GM12878 (cell line): ENCODE measurements at regions not wholly inside any gene's neighbourhood (a gene's known extent, or its start where the extent isn't known, plus 50 kb on each side); places are given as distances from the start of the nearest gene placed in this dataset.

Experiments
- ATAC-seq: fragments of 200-7000 bp; cut with Tn5 transposase; 3 replicates; pipeline ENCODE4 v1.9.1; 2020; ENCODE audit warnings: mild to moderate bottlenecking, moderate library complexity
- BruUV-seq: library from RNA; stranded (reverse); fragments of 400-500 nt; replicated peaks from 2 replicates; lab custom pipeline; 2021; lab: Mats Ljungman, UMichigan
- CTCF ChIA-PET: fragments of 300-600 bp; sonication (Branson Sonifier 250); formaldehyde crosslinking; extraction: SDS; loops from one replicate; lab custom pipeline; 2021; ENCODE audit warnings: inconsistent platforms; lab: Yijun Ruan, JAX
- POLR2A ChIA-PET: fragments of 350-600 bp; formaldehyde crosslinking; extraction: SDS; loops from one replicate; lab custom pipeline; 2021; ENCODE audit warnings: inconsistent platforms; lab: Charles Lee
- RAD21 ChIA-PET: fragments of 300-600 bp; sonication (Branson Sonifier 250); formaldehyde crosslinking; loops from one replicate; lab custom pipeline; 2023; ENCODE audit warnings: antibody characterized with exemption; ENCODE audit not compliant: unreplicated experiment; lab: Charles Lee
- SMC1A ChIA-PET: fragments of 300-600 bp; sonication (Branson Sonifier 250); formaldehyde crosslinking; loops from one replicate; lab custom pipeline; 2023; ENCODE audit not compliant: unreplicated experiment, uncharacterized antibody; lab: Charles Lee
- DNase-seq: peaks from one replicate; pipeline ENCODE4 v3.0.0-alpha.2; 2011; ENCODE audit warnings: low read depth, low spot score
- FAIRE-seq: peaks from 3 replicates; lab custom pipeline; 2011; peaks lifted over from hg19 to GRCh38; lab: Jason Lieb, UNC
- H2AFZ ChIP-seq: 2 replicates; pipeline ENCODE4 v1.6.0; 2011; ENCODE audit warnings: low read depth, low read length, control low read depth; ENCODE audit not compliant: control insufficient read depth
- H3K27ac ChIP-seq: 2 replicates; pipeline ENCODE4 v1.5.1; 2011; ENCODE audit warnings: control low read depth; ENCODE audit not compliant: control insufficient read depth, insufficient read depth
- H3K27me3 ChIP-seq, 2 experiments: replicated peaks in 1 of 2; 2 replicates each; pipeline versions ENCODE4 v1.6.0 to v1.6.1; 2011; ENCODE audit warnings: low read length in 1 of 2; ENCODE audit not compliant: control insufficient read depth in 2 of 2, insufficient read depth in 2 of 2
- H3K36me3 ChIP-seq, 2 experiments: 2 replicates each; pipeline ENCODE4 v1.5.1; 2011; ENCODE audit warnings: low read length in 1 of 2; ENCODE audit not compliant: control insufficient read depth in 2 of 2, insufficient read depth in 2 of 2
- H3K4me1 ChIP-seq: 2 replicates; pipeline ENCODE4 v1.6.1; 2011; ENCODE audit warnings: mild to moderate bottlenecking, low read length, moderate library complexity, mixed read lengths; ENCODE audit not compliant: control insufficient read depth, insufficient read depth
- H3K4me2 ChIP-seq: 2 replicates; pipeline ENCODE4 v1.6.0; 2011; ENCODE audit warnings: control low read depth; ENCODE audit not compliant: control insufficient read depth, insufficient read depth
- H3K4me3 ChIP-seq: fragments of 200-600 bp; sonication (generic); 2 replicates; pipeline ENCODE4 v1.5.1; 2016
- H3K79me2 ChIP-seq: 2 replicates; pipeline ENCODE4 v1.6.0; 2011; ENCODE audit warnings: low read length; ENCODE audit not compliant: control insufficient read depth, insufficient read depth
- H3K9ac ChIP-seq: 2 replicates; pipeline ENCODE4 v1.8.0; 2011; ENCODE audit warnings: low read length, control low read depth, mixed read lengths; ENCODE audit not compliant: control insufficient read depth, insufficient read depth
- H3K9me3 ChIP-seq: replicated peaks from 3 replicates; pipeline ENCODE4 v1.5.1; 2011; ENCODE audit warnings: mild to moderate bottlenecking, low read length; ENCODE audit not compliant: control insufficient read depth, insufficient read depth
- H4K20me1 ChIP-seq: 2 replicates; pipeline ENCODE4 v1.6.0; 2011; ENCODE audit not compliant: control insufficient read depth, insufficient read depth
- BRCA1 ChIP-seq: IDR thresholded peaks from 2 replicates; pipeline ENCODE4 v1.6.1; 2011; ENCODE audit warnings: low read depth, low read length, improper control_type of control experiment
- CUX1 ChIP-seq: IDR thresholded peaks from 2 replicates; pipeline ENCODE4 v1.6.1; 2012; ENCODE audit warnings: improper control_type of control experiment, low read depth, low read length; ENCODE audit not compliant: insufficient replicate concordance
- JUNB ChIP-seq: IDR thresholded peaks from 2 replicates; pipeline ENCODE4 v1.6.1; 2016; ENCODE audit warnings: antibody characterized with exemption, mild to moderate bottlenecking
- JUND ChIP-seq: IDR thresholded peaks from 2 replicates; pipeline ENCODE4 v1.6.1; 2012; ENCODE audit warnings: low read depth, mild to moderate bottlenecking, low read length, improper control_type of control experiment, moderate library complexity
- MEF2A ChIP-seq: IDR thresholded peaks from 2 replicates; pipeline ENCODE4 v1.6.1; 2011; ENCODE audit warnings: low read depth, mild to moderate bottlenecking, low read length, moderate library complexity; ENCODE audit not compliant: insufficient read depth
- MEF2B ChIP-seq: fragments of 450-650 bp; IDR thresholded peaks from 2 replicates; pipeline ENCODE4 v1.6.1; 2018; ENCODE audit warnings: mild to moderate bottlenecking, moderate library complexity; ENCODE audit not compliant: partially characterized antibody, poor library complexity, severe bottlenecking
- PKNOX1 ChIP-seq: fragments of 450-650 bp; IDR thresholded peaks from 2 replicates; pipeline ENCODE4 v1.6.1; 2016; ENCODE audit warnings: mild to moderate bottlenecking
- PML ChIP-seq: IDR thresholded peaks from 2 replicates; pipeline ENCODE4 v1.6.1; 2012; ENCODE audit warnings: low read length, inconsistent platforms
- RELA ChIP-seq: fragments of 450-650 bp; IDR thresholded peaks from 2 replicates; pipeline ENCODE4 v1.8.0; 2014; ENCODE audit warnings: borderline replicate concordance; ENCODE audit not compliant: partially characterized antibody
- SMARCA5 ChIP-seq: fragments of 450-650 bp; IDR thresholded peaks from 2 replicates; pipeline ENCODE4 v1.6.1; 2017; ENCODE audit warnings: mild to moderate bottlenecking
- TCF7 ChIP-seq: IDR thresholded peaks from 2 replicates; pipeline ENCODE4 v1.6.1; 2014; ENCODE audit warnings: antibody characterized with exemption, borderline replicate concordance
- USF1 ChIP-seq: IDR thresholded peaks from 2 replicates; pipeline ENCODE4 v1.6.1; 2011; ENCODE audit warnings: borderline replicate concordance, low read depth, mild to moderate bottlenecking, moderate library complexity, mixed read lengths, low read length; ENCODE audit not compliant: insufficient read depth; ENCODE audit errors: extremely low read length
- ZNF24 ChIP-seq: fragments of 450-650 bp; IDR thresholded peaks from 2 replicates; pipeline ENCODE4 v1.6.1; 2017; ENCODE audit warnings: antibody characterized with exemption, mild to moderate bottlenecking
- WGBS: methylation state at CpG from one replicate; pipeline ENCODE4 v1.1.6; 2016; ENCODE audit warnings: low lambda C conversion rate; ENCODE audit not compliant: insufficient replicate concordance, insufficient coverage; ENCODE audit errors: missing lambda C conversion rate; 5-methylcytosine and 5-hydroxymethylcytosine counted together
- in situ Hi-C: fragments of 300-500 bp; cut with MboI; formaldehyde crosslinking; loops from 9 replicates; pipeline ENCODE4 v1.14.3; 2018; ENCODE audit warnings: mixed read lengths
- intact Hi-C: fragments of 100-400 bp; cut with micrococcal nuclease; formaldehyde crosslinking; loops from one replicate; pipeline ENCODE4 v1.14.2; 2022; ENCODE audit not compliant: unreplicated experiment

- in situ Hi-C loops: no loop called here
- POLR2A ChIA-PET: no interaction called here
Measured at GRCh38 chr14:104432611-104433231, 146.8 kb upstream of the C14orf180 start.

More at GRCh38 chr14:104432611-104433231, 146.8 kb upstream of the C14orf180 start:
- Histone ChIP-seq H4K20me1 (no peaks in the 10 kb centered on the region), H3K27ac (no peak overlapping the region), H2AFZ (no peak overlapping the region), H3K27me3 (no peaks in the 10 kb centered on the region), H3K36me3 (no peaks in the 10 kb centered on the region), H3K4me3 (no peak overlapping the region), H3K9me3 (no peaks in the 10 kb centered on the region), H3K79me2 (no peaks in the 10 kb centered on the region), H3K4me1 (no peaks in the 10 kb centered on the region), H3K9ac (no peak overlapping the region), H3K4me2 (no peak overlapping the region)
- no peak for ATAC-seq
- ChIA-PET CTCF (no interaction called here), RAD21 (no interaction called here), SMC1A (no interaction called here)
- 43% methylated on average over 23 of the region's 27 CpGs for WGBS
- no peak for DNase-seq
- TF ChIP-seq MEF2B: no peak
- no peak for TF ChIP-seq CUX1
- TF ChIP-seq USF1: no peak
- TF ChIP-seq SMARCA5: no peak
- no peak for TF ChIP-seq BRCA1
- no peak for TF ChIP-seq ZNF24
- no peak for TF ChIP-seq MEF2A
- no peak for TF ChIP-seq PKNOX1
- no peak for TF ChIP-seq JUNB
- no peak for TF ChIP-seq TCF7
- no peak for TF ChIP-seq JUND
- no peak for TF ChIP-seq RELA
- no peak for TF ChIP-seq PML
- FAIRE-seq: no peak
- no TSS peak for BruUV-seq
- intact Hi-C loops: no loop called here
